Duodenal mucosa (tissue), 2 donors: ENCODE measurements at regions not wholly inside any gene's neighbourhood (a gene's known extent, or its start where the extent isn't known, plus 50 kb on each side); places are given as distances from the start of the nearest gene placed in this dataset.

Experiments
- H3K27ac ChIP-seq: one replicate; pipeline ENCODE4 v1.7.0; 2013; ENCODE audit warnings: low read depth, low read length
- H3K27me3 ChIP-seq, 2 donors: one replicate each; pipeline ENCODE4 v1.7.0; 2013; ENCODE audit warnings: low read length in 2 of 2, control low read depth in 1 of 2; ENCODE audit not compliant: insufficient read depth in 2 of 2, control insufficient read depth in 1 of 2
- H3K36me3 ChIP-seq, 2 donors: one replicate each; pipeline ENCODE4 v1.7.0; 2013; ENCODE audit warnings: low read length in 2 of 2, control low read depth in 1 of 2; ENCODE audit not compliant: insufficient read depth in 2 of 2, control insufficient read depth in 1 of 2
- H3K4me1 ChIP-seq, 2 donors: one replicate each; pipeline ENCODE4 v1.7.0; 2013; ENCODE audit warnings: low read length in 2 of 2, control low read depth in 1 of 2; ENCODE audit not compliant: insufficient read depth in 2 of 2, control insufficient read depth in 1 of 2
- H3K4me3 ChIP-seq, 2 donors: one replicate each; pipeline ENCODE4 v1.7.0; 2013; ENCODE audit warnings: low read length in 2 of 2, low read depth in 1 of 2
- H3K9ac ChIP-seq, 2 donors: one replicate each; pipeline ENCODE4 v1.7.0; 2013; ENCODE audit warnings: low read length in 2 of 2, low read depth in 1 of 2
- H3K9me3 ChIP-seq, 2 donors: one replicate each; pipeline ENCODE4 v1.7.0; 2013; ENCODE audit warnings: low read length in 2 of 2, control low read depth in 1 of 2; ENCODE audit not compliant: control insufficient read depth in 1 of 2

GRCh38 chr2:38497670-38498037 lies 105.1 kb downstream of the HNRNPLL start:
- no peak overlapping the region for H3K27ac ChIP-seq
- no peak overlapping the region for H3K9ac ChIP-seq
- no peaks in the 10 kb centered on the region for H3K36me3 ChIP-seq
- no peak overlapping the region for H3K4me3 ChIP-seq
- H3K9me3 ChIP-seq: peaks cover 0 to 6% of the 10 kb centered on the region in 2 donors
- H3K4me1 ChIP-seq: no peaks in the 10 kb centered on the region
- no peaks in the 10 kb centered on the region for H3K27me3 ChIP-seq

- Histone ChIP-seq H3K27me3 (no peaks in the 10 kb centered on the region), H3K9me3 (peaks cover 0 to 2% of the 10 kb centered on the region in 2 donors), H3K4me3 (no peak overlapping the region), H3K4me1 (no peaks in the 10 kb centered on the region), H3K36me3 (no peaks in the 10 kb centered on the region), H3K27ac (no peak overlapping the region), H3K9ac (no peak overlapping the region)
Observed at GRCh38 chr2:38496927-38497669, 105.6 kb downstream of the HNRNPLL start.

GRCh38 chr2:38495880-38496279 lies 106.8 kb downstream of the HNRNPLL start:
- no peak overlapping the region for H3K27ac ChIP-seq
- no peaks in the 10 kb centered on the region for H3K9me3 ChIP-seq
- H3K4me3 ChIP-seq: no peak overlapping the region
- no peaks in the 10 kb centered on the region for H3K4me1 ChIP-seq
- no peak overlapping the region for H3K9ac ChIP-seq
- H3K36me3 ChIP-seq: no peaks in the 10 kb centered on the region
- no peaks in the 10 kb centered on the region for H3K27me3 ChIP-seq

GRCh38 chr2:38494394-38494793 lies 108.3 kb downstream of the HNRNPLL start:
- Histone ChIP-seq H3K4me3 (no peak overlapping the region), H3K27me3 (no peaks in the 10 kb centered on the region), H3K9ac (no peak overlapping the region), H3K36me3 (no peaks in the 10 kb centered on the region), H3K4me1 (no peaks in the 10 kb centered on the region), H3K27ac (no peak overlapping the region), H3K9me3 (no peaks in the 10 kb centered on the region)

DNA sequence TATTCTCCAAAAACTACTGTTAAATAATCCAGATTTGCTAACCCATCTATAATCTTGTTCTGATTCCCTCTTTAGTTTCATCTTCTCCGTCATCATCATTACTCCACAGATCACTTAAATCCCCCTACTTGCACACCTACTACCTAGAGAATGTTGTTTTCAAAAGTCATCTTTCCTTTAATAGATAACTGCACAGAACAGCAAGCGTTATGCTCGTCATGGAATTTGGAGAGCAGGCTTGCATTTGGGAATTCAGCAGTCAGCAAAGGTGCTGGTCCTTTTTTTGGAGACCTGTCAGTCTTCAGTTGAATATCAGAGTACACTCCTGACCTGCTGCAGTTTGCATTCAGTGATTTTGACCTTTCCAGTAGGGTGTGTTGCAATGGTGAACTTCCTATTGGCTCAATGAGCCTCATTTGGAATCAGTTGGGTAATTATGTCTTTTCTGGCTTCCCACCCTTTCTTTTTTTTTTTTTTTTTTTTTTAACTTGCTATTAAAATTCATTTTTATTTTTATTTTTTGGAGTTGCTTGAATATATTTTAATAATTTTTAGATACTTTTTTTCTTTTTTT lies 110.6 kb downstream of the HNRNPLL start:
- Histone ChIP-seq H3K27me3 (no peaks in the 10 kb centered on the region), H3K27ac (no peak overlapping the region), H3K4me1 (no peaks in the 10 kb centered on the region), H3K9me3 (no peaks in the 10 kb centered on the region), H3K36me3 (no peaks in the 10 kb centered on the region), H3K4me3 (no peak overlapping the region), H3K9ac (no peak overlapping the region)

- Histone ChIP-seq H3K9ac (no peak overlapping the region), H3K4me1 (no peaks in the 10 kb centered on the region), H3K36me3 (no peaks in the 10 kb centered on the region), H3K27me3 (no peaks in the 10 kb centered on the region), H3K4me3 (no peak overlapping the region), H3K9me3 (no peaks in the 10 kb centered on the region), H3K27ac (no peak overlapping the region)
Observed at GRCh38 chr2:38491436-38491835, 111.3 kb downstream of the HNRNPLL start.

DNA sequence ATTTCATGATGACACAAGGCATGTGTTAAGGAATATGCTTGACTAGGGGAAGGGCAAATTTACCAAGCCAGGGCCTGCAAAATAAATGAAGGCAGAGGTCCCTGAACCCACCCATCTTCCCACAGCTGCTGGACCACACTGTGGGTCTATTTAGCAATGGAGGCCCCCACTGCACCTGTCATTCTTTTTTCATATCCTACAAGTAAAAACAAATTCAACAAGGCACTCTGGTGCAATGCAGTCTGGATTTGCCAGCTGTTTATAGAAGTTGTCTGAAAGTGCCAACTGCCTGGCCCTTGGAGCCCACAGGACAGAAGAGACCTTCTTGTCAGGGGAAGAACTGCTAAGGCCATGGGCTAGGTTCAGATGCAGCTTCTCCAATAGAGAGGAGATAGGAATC lies 112.8 kb upstream of the ATL2 start:
- H3K27me3 ChIP-seq: no peaks in the 10 kb centered on the region
- no peak overlapping the region for H3K27ac ChIP-seq
- H3K9ac ChIP-seq: no peak overlapping the region
- no peak overlapping the region for H3K4me3 ChIP-seq
- no peaks in the 10 kb centered on the region for H3K4me1 ChIP-seq
- H3K9me3 ChIP-seq: no peaks in the 10 kb centered on the region
- H3K36me3 ChIP-seq: no peaks in the 10 kb centered on the region

DNA sequence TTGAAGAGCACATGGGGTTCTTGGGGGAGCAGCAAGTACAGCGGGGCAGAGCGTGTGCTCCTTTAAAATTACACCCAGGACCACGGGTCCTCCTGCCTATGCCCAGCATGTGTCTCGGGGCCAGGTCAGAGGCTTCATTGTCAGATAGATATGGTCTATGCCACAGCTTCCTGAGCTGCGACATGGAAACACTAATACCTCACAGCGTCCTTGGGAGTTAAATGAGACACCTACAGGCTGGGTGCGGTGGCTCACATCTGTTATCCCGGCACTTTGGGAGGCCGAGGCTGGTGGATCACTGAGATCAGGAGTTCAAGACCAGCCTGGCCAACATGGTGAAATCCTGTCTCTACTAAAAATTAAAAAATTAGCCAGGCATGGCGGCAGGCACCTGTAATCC lies 110.8 kb upstream of the ATL2 start:
- Histone ChIP-seq H3K4me3 (no peak overlapping the region), H3K9me3 (no peaks in the 10 kb centered on the region), H3K4me1 (no peaks in the 10 kb centered on the region), H3K36me3 (no peaks in the 10 kb centered on the region), H3K27ac (no peak overlapping the region), H3K27me3 (no peaks in the 10 kb centered on the region), H3K9ac (no peak overlapping the region)

DNA sequence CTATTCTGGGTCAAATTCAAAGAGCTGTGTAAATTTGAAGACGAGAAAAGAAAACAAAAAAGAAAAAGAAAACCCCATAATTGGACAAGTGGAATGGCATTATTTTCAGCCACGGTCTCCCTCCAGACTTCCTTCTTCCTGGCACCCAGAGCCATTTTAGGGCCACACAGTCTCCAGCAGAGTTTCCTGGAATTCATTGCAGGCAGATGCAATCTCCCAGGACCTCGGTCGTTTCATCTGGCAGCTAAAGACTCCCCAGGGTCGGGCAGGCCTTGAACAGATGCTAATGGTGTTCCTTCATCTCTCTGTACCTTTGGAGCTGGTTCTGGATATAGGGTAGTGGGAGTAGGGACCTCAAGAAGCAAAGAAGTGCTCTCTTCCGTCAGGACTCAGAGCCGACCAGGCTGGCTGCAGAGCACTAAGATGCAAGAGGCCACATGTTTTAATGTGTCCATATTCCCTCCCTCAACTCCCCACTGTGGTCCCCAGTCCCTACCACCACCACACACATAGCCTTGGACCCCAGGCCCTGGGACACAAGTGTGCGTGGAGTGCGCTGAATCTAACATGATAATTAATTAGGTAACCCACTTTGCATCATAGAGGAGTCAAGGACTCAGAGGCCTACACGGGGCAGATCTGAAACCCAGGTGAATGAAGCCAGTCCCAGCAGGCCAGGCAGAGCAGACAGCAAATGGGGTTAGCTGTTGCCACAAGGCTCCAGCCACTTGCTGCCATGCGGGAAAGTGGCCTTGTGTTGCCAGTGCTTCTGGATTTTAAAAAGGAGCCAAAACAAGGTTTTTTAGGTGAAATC lies 109.3 kb upstream of the ATL2 start:
- H3K4me1 ChIP-seq: no peaks in the 10 kb centered on the region
- no peaks in the 10 kb centered on the region for H3K27me3 ChIP-seq
- no peaks in the 10 kb centered on the region for H3K36me3 ChIP-seq
- H3K9me3 ChIP-seq: no peaks in the 10 kb centered on the region
- H3K4me3 ChIP-seq: no peak overlapping the region
- no peak overlapping the region for H3K9ac ChIP-seq
- no peak overlapping the region for H3K27ac ChIP-seq

DNA sequence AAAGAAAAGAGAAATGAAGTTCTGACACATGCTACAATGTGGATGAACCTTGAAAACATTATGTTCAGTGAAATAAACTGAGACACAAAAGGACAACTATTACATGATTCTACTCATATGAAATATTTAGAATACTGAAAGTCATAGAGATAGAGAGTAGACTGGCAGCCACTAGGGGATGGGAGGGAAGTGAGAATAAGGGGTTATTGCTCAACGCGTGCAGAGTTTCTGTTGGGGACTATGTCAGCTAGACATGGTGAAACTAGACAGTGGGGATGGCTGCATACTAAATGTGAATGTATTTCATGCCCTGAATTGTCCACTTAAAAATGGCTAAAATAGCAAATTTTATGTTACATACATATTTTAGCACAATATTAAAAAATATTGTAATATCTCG lies 108.7 kb upstream of the ATL2 start:
- no peak overlapping the region for H3K9ac ChIP-seq
- H3K36me3 ChIP-seq: no peaks in the 10 kb centered on the region
- H3K4me1 ChIP-seq: no peaks in the 10 kb centered on the region
- H3K27me3 ChIP-seq: no peaks in the 10 kb centered on the region
- H3K9me3 ChIP-seq: peaks cover 3 to 4% of the 10 kb centered on the region in 2 donors
- H3K27ac ChIP-seq: no peak overlapping the region
- no peak overlapping the region for H3K4me3 ChIP-seq
